NCI-H146 (cell line): ENCODE measurements at regions not wholly inside any gene's neighbourhood (a gene's known extent, or its start where the extent isn't known, plus 50 kb on each side); places are given as distances from the start of the nearest gene placed in this dataset.
"Not testable (repeated sequence)": the region's sequence is repeated elsewhere in the genome, so short reads cannot be mapped to it uniquely, and the experiment has no call there.

Experiments used
- DNase-seq: peaks from one replicate; lab custom pipeline; 2025; lab: John Stamatoyannopoulos, UW

DNA sequence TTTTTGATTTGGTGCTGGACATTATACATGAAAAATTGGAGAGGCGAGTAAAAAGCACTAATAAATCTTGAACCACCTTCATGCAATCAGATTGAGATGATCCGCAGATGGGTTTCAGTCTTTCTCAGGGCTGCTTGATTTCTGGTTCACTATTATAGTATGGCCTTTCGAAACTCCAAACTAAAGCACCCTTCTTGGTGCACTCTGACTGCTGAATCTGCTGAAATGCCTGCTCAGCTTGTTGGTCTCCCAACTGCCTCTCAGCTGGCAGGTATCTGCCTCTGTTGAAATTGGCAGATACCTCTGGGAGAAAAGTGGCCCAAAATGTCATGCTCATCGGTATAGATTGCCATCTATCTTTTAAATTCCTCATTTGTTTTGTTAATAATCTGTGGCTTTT, 102.5 kb upstream of the WIPF3 start:
- DNase-seq = not testable (repeated sequence)

DNA sequence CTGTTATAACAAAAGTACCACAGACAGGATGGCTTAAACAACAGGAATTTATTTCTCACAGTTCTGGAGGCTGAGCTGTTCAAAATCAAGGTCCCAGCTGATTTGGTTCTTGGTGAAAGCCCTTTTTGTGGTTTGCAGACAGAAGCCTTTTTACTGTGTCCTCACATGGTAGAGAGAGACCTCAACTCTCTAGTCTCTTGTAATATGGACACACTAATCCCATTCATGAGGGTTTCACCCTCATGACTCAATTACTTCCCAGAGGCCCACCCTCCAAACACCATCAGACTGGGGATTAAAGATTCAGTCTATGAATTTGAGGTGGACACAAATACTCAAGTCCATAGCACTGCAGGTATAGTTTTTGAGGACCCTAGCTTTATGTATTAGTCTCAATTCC, 97.3 kb upstream of the WIPF3 start:
- not testable (repeated sequence) for DNase-seq

DNA sequence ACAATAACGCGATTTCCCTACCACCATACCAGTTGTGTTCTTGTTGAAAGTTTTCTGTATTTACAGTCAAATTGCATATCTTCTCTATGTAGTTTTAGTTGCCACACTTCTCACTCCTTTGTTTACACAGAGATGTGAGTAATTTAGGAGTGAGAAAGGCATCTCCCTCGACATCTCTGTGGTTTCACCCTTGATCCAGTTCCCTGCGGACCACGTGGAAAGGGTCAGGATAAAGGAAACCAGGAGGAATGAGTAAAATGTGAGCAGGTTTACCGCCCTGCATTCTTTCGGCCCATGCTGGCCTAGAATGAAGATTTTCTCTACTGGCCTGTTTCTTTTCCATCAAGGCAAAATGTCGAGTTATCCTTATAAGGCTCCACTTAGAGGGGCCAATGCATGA, 83.2 kb upstream of the WIPF3 start:
- DNase-seq = not testable (repeated sequence)

DNA sequence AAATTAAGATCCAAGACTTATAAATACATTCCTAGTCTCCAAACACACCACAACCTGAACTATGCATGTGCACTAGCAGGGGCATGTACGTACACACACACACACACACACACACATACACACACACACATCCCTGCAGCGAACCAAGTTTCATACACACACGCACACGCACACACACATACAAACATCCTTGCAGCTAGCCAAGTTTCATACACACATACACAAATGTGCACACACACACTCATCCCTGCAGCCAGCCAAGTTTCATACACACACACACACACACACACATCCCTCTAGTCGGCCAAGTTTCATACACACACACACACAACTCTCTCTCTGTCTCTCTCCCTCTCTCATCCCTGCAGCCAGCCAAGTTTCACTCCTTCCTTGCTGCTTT, 82.7 kb upstream of the WIPF3 start:
- DNase-seq = no peak

DNA sequence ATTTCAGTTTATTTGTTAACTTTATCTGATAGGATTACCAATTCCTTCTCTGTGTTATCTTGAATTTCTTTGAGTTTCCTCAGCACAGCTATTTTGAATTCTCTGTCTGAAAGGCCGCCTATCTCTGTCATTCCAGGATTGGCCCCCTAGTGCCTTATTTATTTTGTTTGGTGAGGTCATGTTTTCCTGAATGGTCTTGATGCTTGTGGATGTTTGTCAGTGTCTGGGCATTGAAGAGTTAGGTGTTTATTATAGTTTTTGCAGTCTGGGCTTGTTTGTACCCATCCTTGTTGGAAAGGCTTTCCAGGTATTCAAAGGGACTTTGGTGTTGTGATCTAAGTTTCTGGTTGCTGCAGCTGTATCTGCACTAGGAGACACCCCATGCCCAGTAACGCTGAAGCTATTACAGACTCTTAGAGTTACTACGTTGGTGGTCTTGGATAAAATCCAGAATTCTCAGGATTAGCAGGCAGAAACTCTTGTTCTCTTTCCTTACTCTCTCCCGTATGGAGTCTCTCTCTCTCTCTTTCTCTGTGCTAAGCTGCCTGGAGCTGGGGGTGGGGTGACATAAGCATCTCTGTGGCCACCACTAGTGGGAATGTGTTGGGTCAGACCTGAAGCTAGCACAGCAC, 76.7 kb upstream of the WIPF3 start:
- DNase-seq = not testable (repeated sequence)

DNA sequence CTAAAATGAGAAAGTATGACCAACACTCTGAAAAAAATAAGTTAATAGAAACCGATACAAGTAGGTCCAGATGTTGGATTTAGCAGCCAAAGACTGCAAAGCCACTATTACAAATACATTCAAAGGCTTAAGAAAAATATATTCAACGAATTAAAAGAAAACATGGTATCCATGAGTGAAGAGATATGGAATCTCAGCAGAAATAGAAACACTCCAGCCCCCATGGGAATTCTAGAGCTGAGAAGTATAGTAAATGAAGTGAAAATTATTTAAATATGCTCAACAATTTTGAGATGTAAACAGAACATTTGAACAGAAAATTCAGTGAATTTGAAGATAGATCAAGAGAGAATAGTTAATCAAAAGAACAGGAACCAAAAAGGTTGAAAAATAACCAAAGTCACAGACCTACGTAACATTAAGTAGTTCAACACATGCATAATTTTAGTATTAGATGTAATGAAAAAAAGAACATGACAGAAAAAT, 72.0 kb upstream of the WIPF3 start:
- no peak for DNase-seq

DNA sequence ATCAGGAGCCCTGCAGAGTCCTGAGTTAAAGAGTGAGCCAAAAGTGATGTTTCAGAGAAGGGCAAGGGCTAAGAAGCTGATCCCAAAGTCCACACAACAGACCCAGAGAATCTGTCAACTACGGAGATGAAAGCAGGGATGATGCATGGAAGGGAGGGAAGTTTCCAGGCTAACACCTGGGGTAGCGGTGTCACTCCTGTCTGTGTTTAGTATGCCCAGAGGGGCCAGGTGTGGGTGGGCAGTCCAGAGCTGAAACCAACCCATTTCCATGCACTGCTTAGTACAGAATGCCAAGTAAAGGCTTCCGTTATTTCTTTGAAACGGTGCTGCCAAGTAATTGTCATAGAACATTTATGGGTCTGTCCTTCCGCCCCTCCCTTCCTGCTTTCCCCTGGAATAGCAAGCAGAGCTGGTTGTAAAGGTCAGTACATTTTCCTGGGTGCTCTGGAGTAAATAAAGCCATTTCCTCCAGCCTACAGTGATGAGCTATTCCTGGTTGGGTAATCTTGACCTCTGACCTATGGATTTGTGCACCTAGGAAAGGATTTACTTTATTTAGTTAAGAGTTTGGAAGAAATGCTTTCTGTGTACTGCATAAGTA, 58.6 kb upstream of the WIPF3 start:
- DNase-seq = not testable (repeated sequence)

DNA sequence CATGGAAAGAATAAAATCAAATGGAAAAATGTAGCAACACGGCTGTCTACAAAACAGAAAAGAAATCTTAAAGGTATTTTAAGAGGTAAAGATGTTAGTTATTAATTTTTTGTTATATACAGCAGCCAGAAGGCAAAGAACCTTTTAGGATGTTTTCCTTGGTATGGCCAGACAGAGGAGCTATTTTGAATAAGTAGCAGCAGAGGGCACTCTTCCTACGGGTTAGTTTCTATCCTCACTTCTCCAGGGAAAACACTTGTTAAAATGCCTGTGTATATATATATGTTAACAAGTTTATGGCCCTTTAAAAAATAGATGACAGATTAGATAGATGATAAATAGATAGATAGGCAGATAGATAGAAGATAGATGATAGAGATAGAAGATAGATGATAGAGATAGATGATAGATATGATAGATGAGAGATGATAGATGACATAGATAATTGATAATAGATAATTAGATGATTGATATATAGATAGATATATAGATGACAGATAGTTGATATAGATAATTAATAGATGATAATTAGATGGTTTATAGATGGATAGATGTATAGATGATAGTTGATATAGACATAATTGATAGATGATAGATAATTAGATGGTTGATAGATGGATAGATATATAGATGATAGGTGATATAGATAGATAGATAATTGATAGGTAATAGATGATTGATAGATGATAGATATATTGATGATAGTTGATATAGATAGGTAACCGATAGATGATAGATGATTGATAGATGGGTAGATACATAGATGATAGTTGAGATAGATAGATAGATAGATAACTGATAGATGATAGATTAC, 57.8 kb upstream of the WIPF3 start:
- DNase-seq = peak; percentile 56

DNA sequence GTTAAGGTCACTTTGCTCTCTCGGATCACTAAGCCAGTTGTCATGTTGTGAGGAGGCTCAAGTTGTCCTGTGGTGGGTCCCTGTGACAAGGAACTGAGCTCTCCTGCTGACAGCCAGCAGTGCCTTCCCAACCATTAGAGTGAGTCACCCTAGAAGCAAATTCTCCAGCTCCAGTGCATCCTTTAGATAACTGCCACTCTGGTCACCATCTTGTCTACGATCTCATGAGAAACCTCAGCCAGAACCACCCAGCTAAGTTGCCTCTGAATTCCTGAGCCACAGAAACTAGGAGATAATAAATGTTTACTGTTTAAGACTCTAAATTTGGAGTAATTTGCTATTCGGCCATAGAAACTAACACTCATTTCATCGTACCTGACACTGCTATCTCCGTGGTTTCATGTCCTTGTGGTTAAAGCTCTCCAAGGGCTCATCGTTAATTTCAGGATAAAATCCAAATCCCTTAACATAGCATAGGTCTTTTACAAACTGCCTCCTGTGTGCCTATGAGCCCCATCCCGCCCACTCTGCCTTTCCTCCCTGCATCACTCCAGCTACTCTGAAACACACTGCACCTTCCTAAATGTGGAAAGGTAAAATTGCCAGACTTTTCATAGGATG, 56.5 kb upstream of the WIPF3 start:
- DNase-seq = no peak

DNA sequence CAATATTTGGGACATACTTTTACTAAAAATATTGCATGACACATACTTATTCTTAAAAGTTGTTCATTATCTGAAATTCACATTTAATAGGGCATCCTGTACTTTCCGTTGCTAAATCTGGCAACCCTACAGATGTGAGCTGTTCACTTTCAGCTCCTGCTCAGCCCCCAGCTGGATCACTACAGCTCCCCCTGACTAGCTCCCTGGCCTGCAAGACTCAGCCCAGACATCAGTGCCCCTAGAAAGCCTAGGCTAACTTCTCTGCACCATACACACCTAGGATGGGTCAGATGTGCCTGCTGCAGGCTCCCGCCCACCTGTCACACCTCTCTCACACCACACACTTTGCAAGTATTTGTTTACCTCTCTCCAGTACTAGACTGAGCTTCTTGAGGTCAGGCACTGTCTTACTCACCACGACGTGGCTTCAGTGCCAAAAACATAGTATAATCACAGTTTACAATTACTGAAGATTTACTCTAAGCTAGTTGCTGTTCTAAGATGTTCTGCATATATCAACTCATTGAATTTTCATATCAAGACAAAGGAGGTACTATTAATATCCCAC, 55.9 kb upstream of the WIPF3 start:
- DNase-seq = not testable (repeated sequence)

DNA sequence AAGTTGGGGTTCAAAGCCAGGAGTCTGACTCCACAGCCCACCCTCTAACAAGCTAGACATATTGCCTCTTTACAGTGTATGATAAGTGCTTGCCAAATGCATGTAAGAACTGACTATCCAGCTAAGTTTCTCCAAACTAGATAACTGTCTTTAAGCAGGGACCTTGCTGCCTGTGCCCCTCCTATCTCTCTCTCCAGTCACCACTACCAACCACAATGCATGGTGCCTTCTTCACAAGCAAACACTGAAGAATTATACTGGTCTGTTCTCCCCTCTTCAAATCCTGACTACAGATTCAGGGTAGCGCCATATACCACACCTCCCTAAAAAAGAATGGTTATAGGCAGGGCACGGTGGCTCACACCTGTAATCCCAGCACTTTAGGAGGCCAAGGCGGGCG, 55.3 kb upstream of the WIPF3 start:
- not testable (repeated sequence) for DNase-seq

DNA sequence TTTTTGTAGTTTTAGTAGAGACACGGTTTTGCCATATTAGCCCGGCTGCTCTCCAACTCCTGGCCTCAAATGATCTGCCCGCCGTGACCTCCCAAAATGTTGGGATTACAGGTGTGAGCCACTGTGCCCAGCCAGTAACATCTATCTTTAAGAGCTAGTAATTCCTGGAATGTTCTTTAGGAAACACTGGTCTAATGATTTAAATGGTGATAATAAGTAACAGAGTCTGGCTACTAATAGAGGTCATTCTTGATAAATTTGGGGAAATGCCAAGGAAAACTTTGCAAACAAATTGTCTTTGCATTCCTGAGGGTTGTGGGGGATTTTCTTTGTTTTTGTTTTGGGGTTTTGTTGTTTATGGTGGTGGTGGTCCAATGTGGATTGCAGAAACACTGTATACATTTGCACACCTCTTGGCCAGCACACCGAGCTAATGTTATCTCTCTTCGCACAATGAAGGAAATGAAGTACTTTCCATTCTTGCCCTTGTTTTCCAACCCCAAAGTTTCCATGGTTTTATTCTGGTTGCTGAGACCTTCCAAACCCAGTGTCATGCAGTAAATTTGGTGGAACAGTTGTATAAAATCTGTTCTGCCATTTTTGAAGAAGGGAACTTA, 51.3 kb upstream of the WIPF3 start:
- no peak for DNase-seq
